ENCODE measurements at regions not wholly inside any gene's neighbourhood (a gene's known extent, or its start where the extent isn't known, plus 50 kb on each side); places are given as distances from the start of the nearest gene placed in this dataset.

DNA sequence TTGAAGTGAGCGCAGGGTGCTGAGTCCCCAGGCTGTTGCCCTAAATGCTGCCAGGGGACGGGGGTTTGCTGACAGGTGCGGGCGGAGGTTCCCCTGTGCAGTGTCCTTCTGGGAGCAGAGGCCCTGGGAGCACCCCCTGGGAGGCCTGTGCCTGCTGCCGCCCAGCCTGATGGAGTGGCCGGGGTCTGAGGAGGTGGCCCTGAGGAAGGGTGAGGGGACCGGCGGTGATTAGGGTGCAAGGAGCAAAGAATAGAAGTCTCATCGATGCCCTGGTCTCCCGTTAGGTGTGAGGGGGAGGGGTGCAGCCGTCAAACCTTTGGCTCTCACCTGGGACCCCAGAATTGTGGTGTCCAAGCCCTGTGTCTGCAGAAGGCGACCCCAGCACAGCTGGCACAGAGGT is 1294.7 kb downstream of the BRD1 start:
- TF ChIP-seq, protein P1, sequence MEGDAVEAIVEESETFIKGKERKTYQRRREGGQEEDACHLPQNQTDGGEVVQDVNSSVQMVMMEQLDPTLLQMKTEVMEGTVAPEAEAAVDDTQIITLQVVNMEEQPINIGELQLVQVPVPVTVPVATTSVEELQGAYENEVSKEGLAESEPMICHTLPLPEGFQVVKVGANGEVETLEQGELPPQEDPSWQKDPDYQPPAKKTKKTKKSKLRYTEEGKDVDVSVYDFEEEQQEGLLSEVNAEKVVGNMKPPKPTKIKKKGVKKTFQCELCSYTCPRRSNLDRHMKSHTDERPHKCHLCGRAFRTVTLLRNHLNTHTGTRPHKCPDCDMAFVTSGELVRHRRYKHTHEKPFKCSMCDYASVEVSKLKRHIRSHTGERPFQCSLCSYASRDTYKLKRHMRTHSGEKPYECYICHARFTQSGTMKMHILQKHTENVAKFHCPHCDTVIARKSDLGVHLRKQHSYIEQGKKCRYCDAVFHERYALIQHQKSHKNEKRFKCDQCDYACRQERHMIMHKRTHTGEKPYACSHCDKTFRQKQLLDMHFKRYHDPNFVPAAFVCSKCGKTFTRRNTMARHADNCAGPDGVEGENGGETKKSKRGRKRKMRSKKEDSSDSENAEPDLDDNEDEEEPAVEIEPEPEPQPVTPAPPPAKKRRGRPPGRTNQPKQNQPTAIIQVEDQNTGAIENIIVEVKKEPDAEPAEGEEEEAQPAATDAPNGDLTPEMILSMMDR (IDR thresholded peaks at IDR 0.05): no peak
- no peak for TF ChIP-seq POLR2A (IDR thresholded peaks at IDR 0.05)
- TF ChIP-seq EP300 (IDR thresholded peaks at IDR 0.05): no peak
- no peak for TF ChIP-seq POLR2AphosphoS5 (IDR thresholded peaks at IDR 0.05)
